ENCODE measurements at regions not wholly inside any gene's neighbourhood (a gene's known extent, or its start where the extent isn't known, plus 50 kb on each side); places are given as distances from the start of the nearest gene placed in this dataset.

DNA sequence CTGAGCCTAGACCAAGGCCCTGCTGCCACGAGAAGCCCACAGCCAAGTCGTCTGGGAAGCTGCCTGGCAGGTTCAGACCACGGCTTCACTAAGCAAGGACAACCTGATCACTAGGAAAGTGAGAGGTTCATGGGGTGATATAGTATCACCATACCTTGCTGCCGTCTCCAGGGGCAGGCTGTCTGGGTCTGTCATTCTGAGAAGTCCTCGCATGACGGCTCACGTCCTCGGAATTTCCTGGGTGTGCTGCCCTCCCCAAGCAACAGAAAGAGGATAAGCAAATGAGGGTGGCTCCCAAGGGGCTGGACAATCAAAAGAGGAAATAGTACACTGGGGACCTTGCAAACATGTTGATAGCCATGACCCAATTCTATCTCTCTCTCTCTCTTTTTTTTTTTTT is 207.4 kb upstream of the IGF1R start:
- TF ChIP-seq POLR2AphosphoS5 (IDR thresholded peaks at IDR 0.05) (no peak), CTCF (IDR thresholded peaks at IDR 0.05) (no peak), POLR2A (IDR thresholded peaks at IDR 0.05) (no peak), EP300 (IDR thresholded peaks at IDR 0.05) (no peak)

Measured in sigmoid colon (tissue), 4 donors.